ENCODE measurements at regions not wholly inside any gene's neighbourhood (a gene's known extent, or its start where the extent isn't known, plus 50 kb on each side); places are given as distances from the start of the nearest gene placed in this dataset.
"Not testable (repeated sequence)": the region's sequence is repeated elsewhere in the genome, so short reads cannot be mapped to it uniquely, and the experiment has no call there.

DNA sequence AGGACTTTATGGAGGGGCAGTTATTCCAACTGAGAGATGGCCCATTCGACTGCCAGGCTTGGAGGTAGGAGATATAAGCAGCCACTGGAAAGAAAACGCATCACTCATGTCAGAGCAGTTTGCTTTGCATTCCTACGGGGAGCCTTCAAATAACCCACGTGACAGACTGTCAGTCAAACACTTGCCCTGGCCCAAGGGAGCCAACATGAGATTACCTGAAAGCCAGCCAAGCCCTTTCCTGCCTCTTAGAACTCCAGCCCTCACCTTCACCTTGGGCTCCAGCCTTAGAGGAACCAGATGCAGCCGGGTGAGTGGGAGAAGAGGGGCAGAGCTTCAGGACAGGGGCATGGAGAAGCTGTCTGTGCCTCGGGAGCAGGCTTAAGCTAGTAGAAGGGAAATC lies 95.3 kb upstream of the CXCL13 start:
- DNase-seq (ENCODE audit: low read depth): no peak

DNA sequence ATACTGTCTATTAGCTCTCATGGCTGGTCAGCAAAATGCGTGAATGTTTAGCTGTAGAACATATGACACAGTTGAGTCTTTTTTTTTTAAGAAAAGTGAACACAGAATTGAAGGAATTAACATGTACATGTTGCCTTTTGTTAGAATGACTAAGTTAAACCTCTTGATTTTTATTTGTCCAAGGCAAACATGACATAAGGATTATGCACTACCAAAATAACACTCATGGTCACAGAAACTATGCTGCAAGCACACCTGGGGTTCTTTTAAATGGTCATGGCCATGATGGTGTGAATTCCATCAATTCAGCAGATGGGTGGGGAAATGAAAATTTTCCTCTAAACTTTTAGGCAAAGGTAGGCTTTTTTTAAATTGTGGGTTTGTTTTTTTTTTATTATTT lies 80.1 kb upstream of the CXCL13 start:
- no peak for DNase-seq (ENCODE audit: low read depth)

DNA sequence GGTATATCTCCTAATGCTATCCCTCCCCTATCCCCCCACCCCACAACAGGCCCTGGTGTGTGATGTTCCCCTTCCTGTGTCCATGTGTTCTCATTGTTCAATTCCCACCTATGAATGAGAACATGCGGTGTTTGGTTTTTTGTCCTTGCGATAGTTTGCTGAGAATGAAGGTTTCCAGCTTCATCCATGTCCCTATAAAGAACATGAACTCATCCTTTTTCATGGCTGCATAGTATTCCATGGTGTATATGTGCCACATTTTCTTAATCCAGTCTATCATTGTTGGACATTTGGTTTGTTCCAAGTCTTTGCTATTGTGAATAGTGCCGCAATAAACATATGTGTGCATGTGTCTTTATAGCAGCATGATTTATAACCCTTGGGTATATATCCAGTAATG lies 77.7 kb upstream of the CXCL13 start:
- DNase-seq (ENCODE audit: low read depth): not testable (repeated sequence)

DNA sequence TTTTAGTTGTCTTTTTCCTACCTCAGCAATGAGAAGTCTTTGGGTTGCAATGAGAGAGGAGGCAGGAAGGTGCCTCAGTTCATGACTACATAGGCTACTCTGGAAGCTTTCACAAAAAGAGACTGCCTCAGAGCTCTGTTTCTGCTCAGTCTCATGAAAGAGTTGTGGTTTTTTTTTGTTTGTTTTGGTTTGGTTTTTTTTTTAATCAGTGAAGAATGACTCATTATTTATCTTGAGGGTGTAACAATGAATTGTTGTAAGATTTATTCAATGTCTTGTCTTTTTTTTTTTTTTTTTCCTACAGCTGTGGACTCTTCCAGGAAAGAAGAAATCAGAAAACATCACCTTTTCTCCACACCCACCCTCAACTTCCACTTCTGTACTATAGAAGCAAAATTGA lies 67.5 kb upstream of the CXCL13 start:
- DNase-seq (ENCODE audit: low read depth): no peak

DNA sequence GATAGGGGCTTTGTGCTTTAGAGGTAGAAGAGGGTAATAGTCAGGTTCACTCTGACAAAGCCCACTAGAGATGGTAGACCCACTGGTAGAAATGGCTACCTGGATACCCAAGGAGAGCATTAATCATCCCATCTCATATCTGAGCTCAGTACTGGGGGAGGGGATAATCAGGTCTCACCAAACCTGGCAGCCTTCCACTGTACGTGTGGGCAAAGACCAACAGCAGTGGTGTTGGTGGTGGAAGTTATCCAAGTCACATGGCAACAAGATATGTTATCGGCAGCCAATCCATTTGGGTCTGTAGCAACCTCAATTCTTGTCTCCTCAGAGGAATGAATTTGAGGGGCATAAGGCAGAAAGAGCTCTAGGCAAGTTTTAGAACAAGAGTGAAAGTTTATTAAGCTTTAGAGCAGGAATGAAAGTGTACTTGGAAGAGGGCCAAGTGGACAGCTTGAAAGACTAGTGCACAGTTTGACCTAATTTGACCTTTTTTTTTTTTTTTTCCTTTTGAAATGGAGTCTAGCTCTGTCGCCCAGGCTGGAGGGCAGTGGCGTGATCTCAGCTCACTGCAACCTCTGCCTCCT lies 67.0 kb upstream of the CXCL13 start:
- DNase-seq (ENCODE audit: low read depth): no peak
